OCI-LY7 (cell line): ENCODE measurements at regions not wholly inside any gene's neighbourhood (a gene's known extent, or its start where the extent isn't known, plus 50 kb on each side); places are given as distances from the start of the nearest gene placed in this dataset.

ENCODE experiments used
- EZH2phosphoT487 ChIP-seq: fragments of 200-600 bp; sonication (generic); IDR thresholded peaks from 2 replicates; pipeline ENCODE4 v1.6.1; 2018; ENCODE audit warnings: low read depth, borderline replicate concordance, mild to moderate bottlenecking, mixed run types, antibody characterized with exemption, low read length, moderate library complexity, mixed read lengths
- TF ChIP-seq, protein P1 (sequence below): fragments of 200-600 bp; sonication (generic); conservative IDR thresholded peaks from 2 replicates; pipeline ENCODE4 v1.5.1; 2014; ENCODE audit warnings: mild to moderate bottlenecking, antibody characterized with exemption, low read length, moderate library complexity, mixed read lengths

DNA sequence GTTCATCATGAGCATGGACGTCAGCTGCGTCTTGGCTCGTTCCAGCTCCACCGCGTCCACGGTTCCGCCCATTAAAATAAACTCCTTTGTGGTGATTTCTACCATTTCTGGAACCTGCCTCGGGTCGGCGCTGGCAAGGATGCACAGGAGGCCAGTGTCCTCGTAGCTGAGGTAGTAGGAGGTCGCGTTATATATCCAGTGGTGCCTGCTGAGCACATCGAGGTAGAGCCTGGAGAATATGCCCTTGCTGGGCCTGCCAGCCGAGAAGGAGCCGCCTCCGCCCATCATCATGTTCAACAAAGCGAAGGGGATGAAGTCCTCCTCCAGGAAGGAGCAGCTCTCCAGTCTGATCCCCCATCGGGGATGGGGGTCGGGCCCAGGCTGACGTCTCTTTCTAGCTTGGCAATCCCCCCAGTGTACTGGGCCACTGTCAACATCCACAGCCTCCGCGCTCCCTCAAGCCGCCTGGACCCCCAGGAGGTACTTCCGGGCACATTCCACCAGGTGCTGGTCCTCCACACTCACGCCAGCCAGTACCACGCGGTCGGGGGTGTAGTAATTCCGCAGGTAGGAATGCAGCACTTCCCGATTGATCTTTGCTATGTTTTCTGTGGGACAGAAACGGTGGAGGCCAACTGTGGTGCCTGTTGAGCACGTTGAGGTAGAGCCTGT is 120.9 kb upstream of the GRID2 start:
- TF ChIP-seq, protein P1, sequence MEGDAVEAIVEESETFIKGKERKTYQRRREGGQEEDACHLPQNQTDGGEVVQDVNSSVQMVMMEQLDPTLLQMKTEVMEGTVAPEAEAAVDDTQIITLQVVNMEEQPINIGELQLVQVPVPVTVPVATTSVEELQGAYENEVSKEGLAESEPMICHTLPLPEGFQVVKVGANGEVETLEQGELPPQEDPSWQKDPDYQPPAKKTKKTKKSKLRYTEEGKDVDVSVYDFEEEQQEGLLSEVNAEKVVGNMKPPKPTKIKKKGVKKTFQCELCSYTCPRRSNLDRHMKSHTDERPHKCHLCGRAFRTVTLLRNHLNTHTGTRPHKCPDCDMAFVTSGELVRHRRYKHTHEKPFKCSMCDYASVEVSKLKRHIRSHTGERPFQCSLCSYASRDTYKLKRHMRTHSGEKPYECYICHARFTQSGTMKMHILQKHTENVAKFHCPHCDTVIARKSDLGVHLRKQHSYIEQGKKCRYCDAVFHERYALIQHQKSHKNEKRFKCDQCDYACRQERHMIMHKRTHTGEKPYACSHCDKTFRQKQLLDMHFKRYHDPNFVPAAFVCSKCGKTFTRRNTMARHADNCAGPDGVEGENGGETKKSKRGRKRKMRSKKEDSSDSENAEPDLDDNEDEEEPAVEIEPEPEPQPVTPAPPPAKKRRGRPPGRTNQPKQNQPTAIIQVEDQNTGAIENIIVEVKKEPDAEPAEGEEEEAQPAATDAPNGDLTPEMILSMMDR = no peak
- TF ChIP-seq EZH2phosphoT487 = no peak
